Neural cell (in vitro differentiated cells): ENCODE measurements at regions not wholly inside any gene's neighbourhood (a gene's known extent, or its start where the extent isn't known, plus 50 kb on each side); places are given as distances from the start of the nearest gene placed in this dataset.

Experiments used
- TAF1 ChIP-seq: IDR thresholded peaks from 2 replicates; pipeline ENCODE4 v1.6.1; 2012; ENCODE audit warnings: low read depth
- TF ChIP-seq, protein P1 (sequence below): fragments of 450-650 bp; IDR thresholded peaks from 2 replicates; pipeline ENCODE4 v1.5.1; 2014; ENCODE audit warnings: antibody characterized with exemption, mild to moderate bottlenecking, moderate library complexity; ENCODE audit not compliant: poor library complexity, severe bottlenecking

DNA sequence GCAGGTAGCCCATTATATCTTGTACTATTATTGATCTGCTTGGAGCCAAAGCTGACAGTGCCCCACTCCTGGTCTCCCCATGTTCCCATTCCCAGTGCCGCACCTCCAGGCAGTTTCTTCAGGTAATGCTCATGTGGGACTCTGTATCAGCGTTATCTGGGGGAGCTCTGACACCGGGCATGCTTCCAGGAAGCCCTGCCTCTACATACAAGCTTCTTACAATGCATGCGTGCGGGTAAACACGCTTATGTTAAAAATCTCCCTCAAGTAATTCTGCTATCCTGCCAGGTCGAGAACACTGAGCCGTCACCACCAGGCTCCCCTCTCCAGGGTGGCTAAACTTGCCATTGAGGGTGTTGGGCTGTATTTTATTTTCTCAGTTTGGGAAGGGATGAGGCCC lies 61.6 kb upstream of the LBX1 start:
- no peak for TF ChIP-seq TAF1
- TF ChIP-seq, protein P1, sequence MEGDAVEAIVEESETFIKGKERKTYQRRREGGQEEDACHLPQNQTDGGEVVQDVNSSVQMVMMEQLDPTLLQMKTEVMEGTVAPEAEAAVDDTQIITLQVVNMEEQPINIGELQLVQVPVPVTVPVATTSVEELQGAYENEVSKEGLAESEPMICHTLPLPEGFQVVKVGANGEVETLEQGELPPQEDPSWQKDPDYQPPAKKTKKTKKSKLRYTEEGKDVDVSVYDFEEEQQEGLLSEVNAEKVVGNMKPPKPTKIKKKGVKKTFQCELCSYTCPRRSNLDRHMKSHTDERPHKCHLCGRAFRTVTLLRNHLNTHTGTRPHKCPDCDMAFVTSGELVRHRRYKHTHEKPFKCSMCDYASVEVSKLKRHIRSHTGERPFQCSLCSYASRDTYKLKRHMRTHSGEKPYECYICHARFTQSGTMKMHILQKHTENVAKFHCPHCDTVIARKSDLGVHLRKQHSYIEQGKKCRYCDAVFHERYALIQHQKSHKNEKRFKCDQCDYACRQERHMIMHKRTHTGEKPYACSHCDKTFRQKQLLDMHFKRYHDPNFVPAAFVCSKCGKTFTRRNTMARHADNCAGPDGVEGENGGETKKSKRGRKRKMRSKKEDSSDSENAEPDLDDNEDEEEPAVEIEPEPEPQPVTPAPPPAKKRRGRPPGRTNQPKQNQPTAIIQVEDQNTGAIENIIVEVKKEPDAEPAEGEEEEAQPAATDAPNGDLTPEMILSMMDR, result no peak
